GM18873 (cell line): ENCODE measurements at regions not wholly inside any gene's neighbourhood (a gene's known extent, or its start where the extent isn't known, plus 50 kb on each side); places are given as distances from the start of the nearest gene placed in this dataset.

ENCODE experiments used
- ATAC-seq: cut with Tn5 transposase; IDR thresholded peaks from one replicate; pipeline ENCODE4 v1.9.1; 2021; ENCODE audit warnings: mild to moderate bottlenecking, moderate library complexity, moderate number of reproducible peaks; ENCODE audit not compliant: unreplicated experiment, low FRiP score

- ATAC-seq: no peak
Observed at GRCh38 chr7:86949779-86950260, 109.6 kb downstream of the ELAPOR2 start.

GRCh38 chr7:86949052-86949778 is 110.2 kb downstream of the ELAPOR2 start:
- peak; percentile 93 for ATAC-seq

- no peak for ATAC-seq
Observed at GRCh38 chr7:86947929-86948328, 111.5 kb downstream of the ELAPOR2 start.

GRCh38 chr7:86943447-86943846 is 116.0 kb downstream of the ELAPOR2 start:
- no peak for ATAC-seq

- no peak for ATAC-seq
Observed at GRCh38 chr7:86942995-86943394, 116.5 kb downstream of the ELAPOR2 start.

GRCh38 chr7:86942081-86942480 is 117.4 kb downstream of the ELAPOR2 start:
- ATAC-seq: no peak

GRCh38 chr7:86939197-86939814 is 120.1 kb downstream of the ELAPOR2 start:
- peak; percentile 86 for ATAC-seq

GRCh38 chr7:86937363-86937878 is 122.0 kb downstream of the ELAPOR2 start:
- no peak for ATAC-seq

GRCh38 chr7:86933295-86933845 is 126.1 kb downstream of the ELAPOR2 start:
- ATAC-seq: no peak

- ATAC-seq: no peak
Observed at GRCh38 chr7:86932038-86932512, 127.4 kb downstream of the ELAPOR2 start.

GRCh38 chr7:86931439-86931838 is 128.0 kb downstream of the ELAPOR2 start:
- ATAC-seq: no peak

GRCh38 chr7:86930554-86931307 is 128.7 kb downstream of the ELAPOR2 start:
- ATAC-seq: no peak

GRCh38 chr7:86929293-86930109 is 130.0 kb downstream of the ELAPOR2 start:
- ATAC-seq: peak; percentile 41

GRCh38 chr7:86928308-86928707 is 131.1 kb downstream of the ELAPOR2 start:
- no peak for ATAC-seq

GRCh38 chr7:86926732-86927131 is 132.7 kb downstream of the ELAPOR2 start:
- ATAC-seq: peak; percentile 50

- ATAC-seq: no peak
Observed at GRCh38 chr7:86925221-86925620, 134.2 kb downstream of the ELAPOR2 start.

- no peak for ATAC-seq
Observed at GRCh38 chr7:86923527-86923926, 135.9 kb downstream of the ELAPOR2 start.

GRCh38 chr7:86920154-86920553 is 139.3 kb downstream of the ELAPOR2 start:
- no peak for ATAC-seq

GRCh38 chr7:86918245-86918644 is 141.2 kb downstream of the ELAPOR2 start:
- ATAC-seq: no peak
